Ishikawa (cell line): ENCODE measurements at regions not wholly inside any gene's neighbourhood (a gene's known extent, or its start where the extent isn't known, plus 50 kb on each side); places are given as distances from the start of the nearest gene placed in this dataset.

Experiments
- CEBPB ChIP-seq: IDR thresholded peaks from 2 replicates; pipeline ENCODE4 v1.6.1; 2012
- CREB1 ChIP-seq: IDR thresholded peaks from 2 replicates; pipeline ENCODE4 v1.6.1; 2012; ENCODE audit warnings: low read depth
- EGR1 ChIP-seq: IDR thresholded peaks from 2 replicates; pipeline ENCODE4 v1.6.1; 2012
- EP300 ChIP-seq: IDR thresholded peaks from 2 replicates; pipeline ENCODE4 v1.6.1; 2012; ENCODE audit warnings: borderline replicate concordance
- FOXM1 ChIP-seq: IDR thresholded peaks from 2 replicates; pipeline ENCODE4 v1.6.1; 2012; ENCODE audit warnings: low read depth, borderline replicate concordance
- MAX ChIP-seq: IDR thresholded peaks from 2 replicates; pipeline ENCODE4 v1.6.1; 2012
- NFIC ChIP-seq: IDR thresholded peaks from 2 replicates; pipeline ENCODE4 v1.6.1; 2012
- RAD21 ChIP-seq: IDR thresholded peaks from 2 replicates; pipeline ENCODE4 v1.6.1; 2012; ENCODE audit warnings: low read depth
- REST ChIP-seq: IDR thresholded peaks from 2 replicates; pipeline ENCODE4 v1.6.1; 2012; ENCODE audit warnings: low read depth, mild to moderate bottlenecking
- TAF1 ChIP-seq: IDR thresholded peaks from 2 replicates; pipeline ENCODE4 v1.6.1; 2012; ENCODE audit warnings: low read depth, mild to moderate bottlenecking
- TCF12 ChIP-seq: IDR thresholded peaks from 2 replicates; pipeline ENCODE4 v1.6.1; 2012; ENCODE audit warnings: low read depth
- TEAD4 ChIP-seq: IDR thresholded peaks from 2 replicates; pipeline ENCODE4 v1.6.1; 2012
- USF1 ChIP-seq: IDR thresholded peaks from 2 replicates; pipeline ENCODE4 v1.6.1; 2012
- YY1 ChIP-seq: IDR thresholded peaks from 2 replicates; pipeline ENCODE4 v1.6.1; 2012; ENCODE audit warnings: low read depth
- ZBTB7A ChIP-seq: IDR thresholded peaks from 2 replicates; pipeline ENCODE4 v1.6.1; 2012; ENCODE audit warnings: low read depth

- no peak for TF ChIP-seq FOXM1
- no peak for TF ChIP-seq USF1
- no peak for TF ChIP-seq ZBTB7A
- TF ChIP-seq RAD21, result no peak
- TF ChIP-seq MAX, result no peak
- no peak for TF ChIP-seq TEAD4
- TF ChIP-seq EP300, result no peak
- TF ChIP-seq REST, result no peak
- TF ChIP-seq TAF1, result no peak
- TF ChIP-seq TCF12, result no peak
Measured at GRCh38 chrX:145410622-145411021, 163.3 kb downstream of the SPANXN1 start.

- TF ChIP-seq TEAD4, result no peak
- no peak for TF ChIP-seq CEBPB
- no peak for TF ChIP-seq MAX
- TF ChIP-seq EP300, result no peak
- TF ChIP-seq REST, result no peak
- no peak for TF ChIP-seq TCF12
Measured at GRCh38 chrX:145464650-145465049, 217.3 kb downstream of the SPANXN1 start.

GRCh38 chrX:145475725-145476124 lies 228.4 kb downstream of the SPANXN1 start:
- TF ChIP-seq FOXM1 (no peak), CREB1 (no peak), EGR1 (no peak)

- TF ChIP-seq FOXM1 (no peak), TCF12 (no peak), CREB1 (no peak), EP300 (no peak), EGR1 (no peak), RAD21 (no peak)
Measured at GRCh38 chrX:145484740-145485139, 237.4 kb downstream of the SPANXN1 start.

GRCh38 chrX:145502670-145503069 lies 255.4 kb downstream of the SPANXN1 start:
- TF ChIP-seq FOXM1 (no peak), USF1 (no peak), TAF1 (no peak), ZBTB7A (no peak), EGR1 (no peak), TCF12 (no peak), RAD21 (no peak), CREB1 (no peak), MAX (no peak), CEBPB (no peak), EP300 (no peak), TEAD4 (no peak), REST (no peak), NFIC (no peak), YY1 (no peak)
